SK-N-SH treated with all-trans-retinoic acid at 6 μM for 48 hours (cell line): ENCODE measurements at regions not wholly inside any gene's neighbourhood (a gene's known extent, or its start where the extent isn't known, plus 50 kb on each side); places are given as distances from the start of the nearest gene placed in this dataset.

Experiments
- ATAC-seq: fragments of 200-7000 bp; cut with Tn5 transposase; 3 replicates; pipeline ENCODE4 v1.9.1; 2020; ENCODE audit warnings: mild to moderate bottlenecking, moderate library complexity
- ARNTL ChIP-seq: fragments of 450-650 bp; formaldehyde crosslinking; IDR thresholded peaks from 2 replicates; pipeline ENCODE4 v1.5.0; 2020; ENCODE audit warnings: low read depth, mild to moderate bottlenecking, moderate library complexity, borderline replicate concordance
- BACH2 ChIP-seq: fragments of 250-450 bp; sonication (Bioruptor Pico); IDR thresholded peaks from 2 replicates; pipeline ENCODE4 v1.9.0; 2021; ENCODE audit warnings: mild to moderate bottlenecking, borderline replicate concordance
- CREB5 ChIP-seq: fragments of 250-450 bp; sonication (Bioruptor Pico); IDR thresholded peaks from 2 replicates; pipeline ENCODE4 v1.5.1; 2020; ENCODE audit warnings: low read depth, mild to moderate bottlenecking, moderate library complexity
- CSDC2 ChIP-seq: fragments of 250-450 bp; sonication (Bioruptor Pico); IDR thresholded peaks from 2 replicates; pipeline ENCODE4 v1.5.0; 2020; ENCODE audit warnings: mild to moderate bottlenecking, moderate library complexity
- CSRNP3 ChIP-seq: fragments of 250-450 bp; sonication (Bioruptor Pico); IDR thresholded peaks from 2 replicates; pipeline ENCODE4 v1.5.1; 2021; ENCODE audit warnings: mild to moderate bottlenecking, moderate library complexity
- ESRRG ChIP-seq: fragments of 250-450 bp; sonication (Bioruptor Pico); IDR thresholded peaks from 2 replicates; pipeline ENCODE4 v1.6.1; 2021; ENCODE audit warnings: mild to moderate bottlenecking
- GLIS3 ChIP-seq: fragments of 250-450 bp; sonication (Bioruptor Pico); IDR thresholded peaks from 2 replicates; pipeline ENCODE4 v1.5.0; 2020; ENCODE audit warnings: mild to moderate bottlenecking, moderate library complexity
- ISL1 ChIP-seq: fragments of 250-450 bp; sonication (Bioruptor Pico); IDR thresholded peaks from 2 replicates; pipeline ENCODE4 v2.1.2; 2022; ENCODE audit warnings: mild to moderate bottlenecking, moderate library complexity
- OSR1 ChIP-seq: fragments of 250-450 bp; sonication (Bioruptor Pico); IDR thresholded peaks from 2 replicates; pipeline ENCODE4 v1.8.0; 2022; ENCODE audit warnings: moderate library complexity, mild to moderate bottlenecking, inconsistent platforms
- PPARA ChIP-seq: fragments of 250-450 bp; sonication (Bioruptor Pico); IDR thresholded peaks from 2 replicates; pipeline ENCODE4 v1.5.0; 2020; ENCODE audit warnings: mild to moderate bottlenecking, borderline replicate concordance
- RARB ChIP-seq: fragments of 250-450 bp; sonication (Bioruptor Pico); IDR thresholded peaks from 2 replicates; pipeline ENCODE4 v1.8.0; 2021; ENCODE audit warnings: mild to moderate bottlenecking, moderate library complexity
- TCF4 ChIP-seq: fragments of 250-450 bp; sonication (Bioruptor Pico); IDR thresholded peaks from 2 replicates; pipeline ENCODE4 v1.8.0; 2021; ENCODE audit warnings: mild to moderate bottlenecking, moderate library complexity, borderline replicate concordance
- TOX ChIP-seq: fragments of 250-450 bp; sonication (Bioruptor Pico); IDR thresholded peaks from 2 replicates; pipeline ENCODE4 v1.8.0; 2021; ENCODE audit warnings: mild to moderate bottlenecking, moderate library complexity, borderline replicate concordance
- ZC3H10 ChIP-seq: fragments of 250-450 bp; sonication (Bioruptor Pico); IDR thresholded peaks from 2 replicates; pipeline ENCODE4 v1.5.1; 2021; ENCODE audit warnings: mild to moderate bottlenecking, moderate library complexity
- ZFP3 ChIP-seq: fragments of 250-450 bp; sonication (Bioruptor Pico); IDR thresholded peaks from 2 replicates; pipeline ENCODE4 v1.5.0; 2020; ENCODE audit warnings: mild to moderate bottlenecking, moderate library complexity
- ZFP30 ChIP-seq: fragments of 450-650 bp; formaldehyde crosslinking; IDR thresholded peaks from 2 replicates; pipeline ENCODE4 v1.5.0; 2022; ENCODE audit warnings: mild to moderate bottlenecking, moderate library complexity
- ZNF565 ChIP-seq: fragments of 450-650 bp; formaldehyde crosslinking; conservative IDR thresholded peaks from 2 replicates; pipeline ENCODE4 v1.5.0; 2020; ENCODE audit warnings: low read depth, mild to moderate bottlenecking, moderate library complexity
- ZNF70 ChIP-seq: fragments of 450-650 bp; formaldehyde crosslinking; IDR thresholded peaks from 2 replicates; pipeline ENCODE4 v1.5.0; 2020; ENCODE audit warnings: mild to moderate bottlenecking, moderate library complexity
- ZNF8 ChIP-seq: fragments of 450-650 bp; formaldehyde crosslinking; IDR thresholded peaks from 2 replicates; pipeline ENCODE4 v1.5.0; 2020; ENCODE audit warnings: mild to moderate bottlenecking, moderate library complexity
- TF ChIP-seq, protein P1 (sequence below): fragments of 250-450 bp; sonication (Bioruptor Pico); IDR thresholded peaks from 2 replicates; pipeline ENCODE4 v1.8.0; 2021; ENCODE audit warnings: low read depth, mild to moderate bottlenecking, moderate library complexity, borderline replicate concordance
- TF ChIP-seq, protein P2 (sequence below): fragments of 250-450 bp; sonication (Bioruptor Pico); IDR thresholded peaks from 2 replicates; pipeline ENCODE4 v1.5.0; 2020; ENCODE audit warnings: mild to moderate bottlenecking, moderate library complexity
- TF ChIP-seq, protein P3 (sequence below): fragments of 250-450 bp; sonication (Bioruptor Pico); IDR thresholded peaks from 2 replicates; pipeline ENCODE4 v1.8.0; 2020; ENCODE audit warnings: mild to moderate bottlenecking, moderate library complexity, borderline replicate concordance

GRCh38 chr2:21567395-21567794 is 443.6 kb downstream of the TDRD15 start:
- ATAC-seq, result no peak
- TF ChIP-seq PPARA (CRISPR knock-in tag) (no peak), CREB5 (CRISPR knock-in tag) (no peak), ISL1 (CRISPR knock-in tag) (no peak), ZFP30 (CRISPR knock-in tag) (no peak)

DNA sequence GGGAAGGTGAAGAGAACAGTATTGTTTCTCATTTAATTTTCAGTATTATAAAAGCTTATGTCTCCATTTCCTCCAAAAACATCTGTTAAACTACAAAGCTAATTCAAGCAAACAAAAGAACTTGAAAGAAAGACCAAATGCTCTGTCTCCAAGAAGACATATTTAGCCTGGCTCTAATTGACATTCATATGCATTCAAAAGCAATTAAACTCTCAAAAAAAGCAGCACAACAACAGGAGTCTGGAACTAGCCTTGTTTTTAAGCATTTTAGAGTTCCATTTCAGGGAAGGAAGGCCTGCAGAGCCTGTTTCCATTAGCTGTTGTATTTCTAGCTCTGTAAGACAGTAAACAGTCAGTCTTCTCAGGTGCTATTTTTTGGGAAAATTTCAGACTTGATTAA is 447.9 kb downstream of the TDRD15 start:
- ATAC-seq, result no peak
- TF ChIP-seq BACH2 (CRISPR knock-in tag) (no peak), OSR1 (CRISPR knock-in tag) (no peak), ZFP3 (no peak), TCF4 (CRISPR knock-in tag) (no peak), ISL1 (CRISPR knock-in tag) (no peak), ZNF565 (CRISPR knock-in tag) (no peak), GLIS3 (CRISPR knock-in tag) (no peak), ESRRG (no peak), PPARA (CRISPR knock-in tag) (no peak), RARB (CRISPR knock-in tag) (no peak), TOX (CRISPR knock-in tag) (no peak), CSRNP3 (CRISPR knock-in tag) (no peak), CSDC2 (CRISPR knock-in tag) (no peak), ZNF8 (no peak), ZC3H10 (CRISPR knock-in tag) (no peak), CREB5 (CRISPR knock-in tag) (no peak), ZNF70 (CRISPR knock-in tag) (no peak), ZFP30 (CRISPR knock-in tag) (no peak)
- TF ChIP-seq, protein P1, sequence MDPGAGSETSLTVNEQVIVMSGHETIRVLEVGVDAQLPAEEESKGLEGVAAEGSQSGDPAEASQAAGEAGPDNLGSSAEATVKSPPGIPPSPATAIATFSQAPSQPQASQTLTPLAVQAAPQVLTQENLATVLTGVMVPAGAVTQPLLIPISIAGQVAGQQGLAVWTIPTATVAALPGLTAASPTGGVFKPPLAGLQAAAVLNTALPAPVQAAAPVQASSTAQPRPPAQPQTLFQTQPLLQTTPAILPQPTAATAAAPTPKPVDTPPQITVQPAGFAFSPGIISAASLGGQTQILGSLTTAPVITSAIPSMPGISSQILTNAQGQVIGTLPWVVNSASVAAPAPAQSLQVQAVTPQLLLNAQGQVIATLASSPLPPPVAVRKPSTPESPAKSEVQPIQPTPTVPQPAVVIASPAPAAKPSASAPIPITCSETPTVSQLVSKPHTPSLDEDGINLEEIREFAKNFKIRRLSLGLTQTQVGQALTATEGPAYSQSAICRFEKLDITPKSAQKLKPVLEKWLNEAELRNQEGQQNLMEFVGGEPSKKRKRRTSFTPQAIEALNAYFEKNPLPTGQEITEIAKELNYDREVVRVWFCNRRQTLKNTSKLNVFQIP (CRISPR knock-in tag), result no peak
- TF ChIP-seq, protein P2, sequence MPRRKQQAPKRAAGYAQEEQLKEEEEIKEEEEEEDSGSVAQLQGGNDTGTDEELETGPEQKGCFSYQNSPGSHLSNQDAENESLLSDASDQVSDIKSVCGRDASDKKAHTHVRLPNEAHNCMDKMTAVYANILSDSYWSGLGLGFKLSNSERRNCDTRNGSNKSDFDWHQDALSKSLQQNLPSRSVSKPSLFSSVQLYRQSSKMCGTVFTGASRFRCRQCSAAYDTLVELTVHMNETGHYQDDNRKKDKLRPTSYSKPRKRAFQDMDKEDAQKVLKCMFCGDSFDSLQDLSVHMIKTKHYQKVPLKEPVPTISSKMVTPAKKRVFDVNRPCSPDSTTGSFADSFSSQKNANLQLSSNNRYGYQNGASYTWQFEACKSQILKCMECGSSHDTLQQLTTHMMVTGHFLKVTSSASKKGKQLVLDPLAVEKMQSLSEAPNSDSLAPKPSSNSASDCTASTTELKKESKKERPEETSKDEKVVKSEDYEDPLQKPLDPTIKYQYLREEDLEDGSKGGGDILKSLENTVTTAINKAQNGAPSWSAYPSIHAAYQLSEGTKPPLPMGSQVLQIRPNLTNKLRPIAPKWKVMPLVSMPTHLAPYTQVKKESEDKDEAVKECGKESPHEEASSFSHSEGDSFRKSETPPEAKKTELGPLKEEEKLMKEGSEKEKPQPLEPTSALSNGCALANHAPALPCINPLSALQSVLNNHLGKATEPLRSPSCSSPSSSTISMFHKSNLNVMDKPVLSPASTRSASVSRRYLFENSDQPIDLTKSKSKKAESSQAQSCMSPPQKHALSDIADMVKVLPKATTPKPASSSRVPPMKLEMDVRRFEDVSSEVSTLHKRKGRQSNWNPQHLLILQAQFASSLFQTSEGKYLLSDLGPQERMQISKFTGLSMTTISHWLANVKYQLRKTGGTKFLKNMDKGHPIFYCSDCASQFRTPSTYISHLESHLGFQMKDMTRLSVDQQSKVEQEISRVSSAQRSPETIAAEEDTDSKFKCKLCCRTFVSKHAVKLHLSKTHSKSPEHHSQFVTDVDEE (CRISPR knock-in tag), result no peak

GRCh38 chr2:21580391-21580790 is 456.6 kb downstream of the TDRD15 start:
- no peak for ATAC-seq
- no peak for TF ChIP-seq TOX (CRISPR knock-in tag)
- no peak for TF ChIP-seq TCF4 (CRISPR knock-in tag)
- no peak for TF ChIP-seq ARNTL
- TF ChIP-seq ZNF8, result no peak
- TF ChIP-seq RARB (CRISPR knock-in tag), result no peak
- TF ChIP-seq CSDC2 (CRISPR knock-in tag), result no peak
- TF ChIP-seq, protein P3, sequence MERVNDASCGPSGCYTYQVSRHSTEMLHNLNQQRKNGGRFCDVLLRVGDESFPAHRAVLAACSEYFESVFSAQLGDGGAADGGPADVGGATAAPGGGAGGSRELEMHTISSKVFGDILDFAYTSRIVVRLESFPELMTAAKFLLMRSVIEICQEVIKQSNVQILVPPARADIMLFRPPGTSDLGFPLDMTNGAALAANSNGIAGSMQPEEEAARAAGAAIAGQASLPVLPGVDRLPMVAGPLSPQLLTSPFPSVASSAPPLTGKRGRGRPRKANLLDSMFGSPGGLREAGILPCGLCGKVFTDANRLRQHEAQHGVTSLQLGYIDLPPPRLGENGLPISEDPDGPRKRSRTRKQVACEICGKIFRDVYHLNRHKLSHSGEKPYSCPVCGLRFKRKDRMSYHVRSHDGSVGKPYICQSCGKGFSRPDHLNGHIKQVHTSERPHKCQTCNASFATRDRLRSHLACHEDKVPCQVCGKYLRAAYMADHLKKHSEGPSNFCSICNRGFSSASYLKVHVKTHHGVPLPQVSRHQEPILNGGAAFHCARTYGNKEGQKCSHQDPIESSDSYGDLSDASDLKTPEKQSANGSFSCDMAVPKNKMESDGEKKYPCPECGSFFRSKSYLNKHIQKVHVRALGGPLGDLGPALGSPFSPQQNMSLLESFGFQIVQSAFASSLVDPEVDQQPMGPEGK (CRISPR knock-in tag), result no peak
- no peak for TF ChIP-seq ZC3H10 (CRISPR knock-in tag)
- TF ChIP-seq ZNF565 (CRISPR knock-in tag), result no peak
- TF ChIP-seq GLIS3 (CRISPR knock-in tag), result no peak
- no peak for TF ChIP-seq ISL1 (CRISPR knock-in tag)
- no peak for TF ChIP-seq BACH2 (CRISPR knock-in tag)
- TF ChIP-seq, protein P2 (CRISPR knock-in tag), result no peak
- TF ChIP-seq, protein P1 (CRISPR knock-in tag), result no peak
